Keratinocyte (primary cell): ENCODE measurements at regions not wholly inside any gene's neighbourhood (a gene's known extent, or its start where the extent isn't known, plus 50 kb on each side); places are given as distances from the start of the nearest gene placed in this dataset.

Experiments
- DNase-seq: peaks from one replicate; pipeline ENCODE4 v3.0.0-alpha.2; 2011; ENCODE audit warnings: low read depth, missing footprints, low spot score
- FAIRE-seq: peaks from 2 replicates; lab custom pipeline; 2011; peaks lifted over from hg19 to GRCh38; lab: Jason Lieb, UNC
- H2AFZ ChIP-seq: 2 replicates; pipeline ENCODE4 v1.6.0; 2012; ENCODE audit warnings: low read length, control low read depth, inconsistent platforms; ENCODE audit not compliant: control insufficient read depth
- H3K27ac ChIP-seq: 2 replicates; pipeline ENCODE4 v1.5.1; 2011; ENCODE audit warnings: low read length; ENCODE audit not compliant: control insufficient read depth, insufficient read depth
- H3K27me3 ChIP-seq: 3 replicates; pipeline ENCODE4 v1.6.0; 2011; ENCODE audit warnings: low read length; ENCODE audit not compliant: control insufficient read depth, insufficient read depth; ENCODE audit errors: extremely low read depth
- H3K36me3 ChIP-seq, 2 experiments: 2 replicates in 1 of 2; 3 replicates in 1 of 2; pipeline ENCODE4 v1.5.1; 2011; ENCODE audit warnings: low read length in 2 of 2, mild to moderate bottlenecking in 1 of 2; ENCODE audit not compliant: control insufficient read depth in 2 of 2, insufficient read depth in 2 of 2; ENCODE audit errors: extremely low read depth in 1 of 2
- H3K4me1 ChIP-seq: 3 replicates; pipeline ENCODE4 v1.5.1; 2011; ENCODE audit warnings: low read length; ENCODE audit not compliant: control insufficient read depth, insufficient read depth; ENCODE audit errors: extremely low read depth
- H3K4me2 ChIP-seq: 3 replicates; pipeline ENCODE4 v1.6.0; 2011; ENCODE audit warnings: low read depth, low read length; ENCODE audit not compliant: control insufficient read depth, insufficient read depth; ENCODE audit errors: extremely low read depth
- H3K4me3 ChIP-seq, 3 experiments: fragments of 200-600 bp in 1 of 3; sonication (generic) in 1 of 3; 2 replicates in 2 of 3; 3 replicates in 1 of 3; pipeline ENCODE4 v1.5.1; 2011 to 2016; ENCODE audit warnings: low read length in 3 of 3, mild to moderate bottlenecking in 3 of 3, control low read depth in 2 of 3, inconsistent platforms in 1 of 3, low read depth in 1 of 3, mixed read lengths in 1 of 3, mixed run types in 1 of 3, moderate library complexity in 1 of 3; ENCODE audit not compliant: control insufficient read depth in 2 of 3, insufficient read depth in 2 of 3; ENCODE audit errors: extremely low read depth in 1 of 3
- H3K79me2 ChIP-seq: 2 replicates; pipeline ENCODE4 v1.6.0; 2012; ENCODE audit warnings: low read length; ENCODE audit not compliant: control insufficient read depth, insufficient read depth
- H3K9ac ChIP-seq: 3 replicates; pipeline ENCODE4 v1.6.0; 2011; ENCODE audit warnings: low read length; ENCODE audit not compliant: control insufficient read depth, insufficient read depth; ENCODE audit errors: extremely low read depth
- H3K9me1 ChIP-seq: 3 replicates; pipeline ENCODE4 v1.6.0; 2011; ENCODE audit warnings: low read length; ENCODE audit not compliant: control insufficient read depth, insufficient read depth; ENCODE audit errors: extremely low read depth
- H3K9me3 ChIP-seq: 2 replicates; pipeline ENCODE4 v1.5.1; 2012; ENCODE audit warnings: low read depth, low read length; ENCODE audit not compliant: control insufficient read depth
- H4K20me1 ChIP-seq: 3 replicates; pipeline ENCODE4 v1.6.0; 2011; ENCODE audit warnings: low read length; ENCODE audit not compliant: control insufficient read depth, insufficient read depth; ENCODE audit errors: extremely low read depth
- CTCF ChIP-seq, 3 experiments: IDR thresholded peaks in 1 of 3; conservative IDR thresholded peaks in 1 of 3; optimal IDR thresholded peaks in 1 of 3; 2 replicates in 2 of 3; 3 replicates in 1 of 3; pipeline versions ENCODE3 to v1.5.1; 2011; ENCODE audit warnings: low read length in 3 of 3, mild to moderate bottlenecking in 3 of 3, moderate library complexity in 2 of 3, control low read depth in 1 of 3, inconsistent platforms in 1 of 3; ENCODE audit not compliant: insufficient read depth in 2 of 3; ENCODE audit errors: extremely low read depth in 1 of 3
- EZH2 ChIP-seq: IDR thresholded peaks from one replicate; pipeline ENCODE4 v1.6.1; 2012; ENCODE audit warnings: inconsistent platforms, mild to moderate bottlenecking, low read length, moderate library complexity
- dilution Hi-C: fragments of 300-500 bp; cut with MboI; formaldehyde crosslinking; loops from one replicate; pipeline ENCODE4 v1.7.0; 2020; ENCODE audit warnings: low sequenced_read_pairs; ENCODE audit not compliant: extremely low pct_ligation_motif_present

- no peak overlapping the region for H3K9ac ChIP-seq
- H3K4me1 ChIP-seq, result no peaks in the 10 kb centered on the region
- H4K20me1 ChIP-seq, result no peaks in the 10 kb centered on the region
- no peaks in the 10 kb centered on the region for H3K36me3 ChIP-seq
- H3K79me2 ChIP-seq, result no peaks in the 10 kb centered on the region
- H3K9me3 ChIP-seq, result no peaks in the 10 kb centered on the region
- no peaks in the 10 kb centered on the region for H3K27me3 ChIP-seq
- H3K4me3 ChIP-seq, result no peak overlapping the region
- TF ChIP-seq EZH2 (no peak), CTCF (optimal IDR thresholded peaks at IDR 0.05 in 1 of 3, IDR thresholded peaks at IDR 0.05 in 1 of 3, conservative IDR thresholded peaks at IDR 0.05 in 1 of 3; ENCODE audit: extremely low read depth in 1 of 3, insufficient read depth in 2 of 3, low read length in 3 of 3) (no peak)
- H2AFZ ChIP-seq, result no peak overlapping the region
- FAIRE-seq, result no peak
- no peak for DNase-seq
- dilution Hi-C loops, result no loop called here
- no peaks in the 10 kb centered on the region for H3K9me1 ChIP-seq
- H3K27ac ChIP-seq, result no peak overlapping the region
- H3K4me2 ChIP-seq, result no peak overlapping the region
Measured at GRCh38 chr17:6313835-6314234, 121.1 kb downstream of the AIPL1 start.

- H3K9ac ChIP-seq, result no peak overlapping the region
- H3K36me3 ChIP-seq, result no peaks in the 10 kb centered on the region
- H3K27ac ChIP-seq, result no peak overlapping the region
- H3K9me1 ChIP-seq, result no peaks in the 10 kb centered on the region
- H3K79me2 ChIP-seq, result no peaks in the 10 kb centered on the region
- H3K4me2 ChIP-seq, result no peak overlapping the region
- TF ChIP-seq EZH2, result no peak
- TF ChIP-seq CTCF (optimal IDR thresholded peaks at IDR 0.05 in 1 of 3, IDR thresholded peaks at IDR 0.05 in 1 of 3, conservative IDR thresholded peaks at IDR 0.05 in 1 of 3; ENCODE audit: extremely low read depth in 1 of 3, insufficient read depth in 2 of 3, low read length in 3 of 3), result no peak
- DNase-seq (no peak), FAIRE-seq (no peak)
- H3K4me1 ChIP-seq, result no peaks in the 10 kb centered on the region
- H2AFZ ChIP-seq, result no peak overlapping the region
- H4K20me1 ChIP-seq, result peaks cover 3% of the 10 kb centered on the region
- H3K4me3 ChIP-seq, result no peak overlapping the region
- H3K27me3 ChIP-seq, result no peaks in the 10 kb centered on the region
- no peaks in the 10 kb centered on the region for H3K9me3 ChIP-seq
- dilution Hi-C loops, result no loop called here
Measured at GRCh38 chr17:6306820-6307219, 128.1 kb downstream of the AIPL1 start.
